HS-27A (cell line): ENCODE measurements at regions not wholly inside any gene's neighbourhood (a gene's known extent, or its start where the extent isn't known, plus 50 kb on each side); places are given as distances from the start of the nearest gene placed in this dataset.
"Not testable (repeated sequence)": the region's sequence is repeated elsewhere in the genome, so short reads cannot be mapped to it uniquely, and the experiment has no call there.

Experiments used
- DNase-seq: peaks from one replicate; pipeline ENCODE4 v3.0.0-alpha.2; 2012; ENCODE audit warnings: low read depth, missing footprints

DNA sequence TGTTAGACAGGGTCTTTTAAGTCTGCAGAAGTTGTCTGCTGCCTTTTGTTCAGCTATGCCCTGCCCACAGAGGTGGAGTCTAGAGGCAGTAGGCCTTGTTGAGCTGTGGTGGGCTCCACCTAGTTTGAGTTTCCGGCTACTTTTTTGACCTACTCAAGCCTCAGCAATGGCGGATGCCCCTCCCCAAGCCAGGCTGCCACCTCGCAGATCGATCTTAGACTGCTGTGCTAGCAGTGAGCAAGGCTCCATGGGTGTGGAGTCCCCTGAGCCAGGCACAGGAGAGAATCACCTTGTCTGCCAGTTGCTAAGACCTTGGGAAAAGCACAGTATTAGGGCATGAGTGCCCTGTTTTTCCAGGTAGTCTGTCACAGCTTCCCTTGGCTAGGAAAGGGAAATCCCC is 664.6 kb upstream of the DPPA4 start:
- DNase-seq, result not testable (repeated sequence)

DNA sequence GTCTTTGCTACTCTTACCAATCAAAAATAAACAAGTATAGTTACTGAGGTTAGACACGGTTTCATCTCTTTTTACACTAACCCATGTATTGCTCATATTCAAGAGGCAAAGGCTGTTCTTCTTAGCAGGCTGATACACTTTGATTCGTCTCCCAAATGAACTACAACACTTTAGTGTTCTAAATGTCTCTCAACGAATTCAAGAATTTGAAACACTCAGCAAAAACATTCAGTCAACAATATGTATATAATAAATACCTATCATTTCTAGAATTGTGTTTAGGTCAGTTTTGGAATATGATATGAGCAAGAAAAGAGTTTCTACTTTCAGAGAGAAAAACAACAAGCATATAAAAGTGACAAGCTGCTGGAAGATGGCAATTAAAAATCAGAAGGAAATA is 669.6 kb upstream of the DPPA4 start:
- no peak for DNase-seq

DNA sequence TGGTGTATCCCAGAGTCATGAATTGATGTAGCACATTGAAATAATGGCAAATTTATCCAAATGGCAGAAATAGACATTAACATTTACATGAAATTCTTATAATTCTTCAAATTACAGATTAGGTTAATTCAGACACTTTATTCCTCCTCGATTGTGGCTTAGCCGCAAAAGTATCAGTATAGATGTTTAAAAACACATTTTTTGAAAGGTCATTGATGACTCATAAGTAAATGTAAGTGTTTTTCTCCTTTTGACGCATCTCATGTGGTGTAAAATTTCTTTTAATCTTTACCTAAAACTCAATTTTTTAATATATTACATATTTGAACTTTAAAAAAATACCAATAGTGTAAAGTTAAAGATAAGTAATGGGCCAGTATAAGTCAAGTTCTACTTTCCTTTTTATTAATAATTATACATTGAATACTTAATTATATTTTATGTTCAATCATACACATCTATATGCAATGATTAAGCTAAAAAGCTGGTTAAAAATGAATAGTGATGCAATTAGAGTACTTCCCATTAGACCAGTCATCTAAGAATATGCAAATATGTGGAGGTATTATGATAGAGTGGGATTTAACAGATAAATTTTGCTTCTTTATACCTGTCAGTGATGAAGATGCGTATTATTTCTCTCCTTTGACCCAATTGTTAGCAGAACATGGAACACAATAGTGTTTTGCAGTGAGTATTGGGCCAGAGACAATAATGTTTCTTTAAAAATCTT is 678.1 kb upstream of the DPPA4 start:
- DNase-seq, result no peak

DNA sequence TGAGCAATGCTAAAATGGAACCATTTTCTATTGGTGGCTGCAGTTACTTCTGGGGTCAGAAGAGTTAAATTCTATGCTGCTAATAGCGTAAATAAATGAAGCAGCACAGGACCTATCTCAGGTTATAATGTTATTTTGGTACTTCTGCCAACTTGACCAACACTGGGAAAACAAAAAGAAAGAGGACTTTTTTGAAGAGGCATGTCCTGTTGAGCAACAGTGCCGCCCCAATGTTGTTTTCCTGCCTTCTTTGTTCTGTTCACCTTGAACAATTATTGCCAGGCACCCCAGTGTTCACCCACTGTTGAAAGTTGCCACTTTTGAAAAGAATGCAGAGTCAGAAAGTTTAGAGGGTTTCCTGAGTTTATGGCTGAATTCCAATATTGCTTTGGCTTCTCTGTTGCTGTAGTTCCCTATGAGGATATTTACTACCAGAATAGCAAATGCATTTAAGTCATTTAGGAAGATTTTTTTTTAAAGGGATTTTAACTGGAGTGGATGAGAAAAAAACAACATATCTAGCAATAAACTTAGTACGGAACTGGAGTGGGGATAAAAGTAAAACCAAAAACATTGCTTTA is 679.0 kb upstream of the DPPA4 start:
- DNase-seq, result no peak

DNA sequence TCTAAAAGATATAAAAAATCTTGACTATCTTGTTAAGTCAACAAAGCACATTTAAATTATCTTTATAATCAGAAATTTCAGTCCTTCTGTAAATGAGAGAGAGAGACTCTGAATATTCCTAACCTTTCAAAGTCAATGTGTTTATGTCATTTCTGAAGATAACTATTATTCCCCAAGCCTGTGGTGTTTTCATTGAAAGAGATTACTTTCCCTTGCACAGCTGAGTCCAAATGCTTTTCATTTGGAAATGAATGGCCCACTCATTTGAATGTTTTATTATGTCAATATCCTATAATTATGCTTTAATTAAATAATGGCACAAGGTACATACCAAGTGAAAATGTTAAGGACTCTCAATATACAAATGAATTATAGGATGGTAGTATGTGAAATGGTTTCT is 680.0 kb upstream of the DPPA4 start:
- no peak for DNase-seq

DNA sequence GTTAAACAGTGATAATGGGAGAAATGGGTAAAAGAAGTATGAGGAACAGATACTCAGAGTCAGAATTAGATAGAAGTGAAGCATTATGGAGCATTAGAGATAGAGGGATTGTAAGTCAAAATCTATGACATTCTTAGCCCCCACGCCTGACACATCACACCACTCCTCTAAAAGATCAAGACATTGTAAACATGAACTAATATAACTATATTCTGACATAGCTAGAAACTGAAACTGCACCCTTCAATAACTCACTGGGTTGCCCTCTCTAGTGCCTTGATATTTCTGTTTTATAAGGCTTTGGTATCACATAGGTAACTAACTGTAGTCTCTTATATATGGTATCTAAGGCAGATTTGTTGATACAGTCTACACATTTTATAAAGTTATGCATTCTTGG is 684.3 kb upstream of the DPPA4 start:
- DNase-seq, result no peak

DNA sequence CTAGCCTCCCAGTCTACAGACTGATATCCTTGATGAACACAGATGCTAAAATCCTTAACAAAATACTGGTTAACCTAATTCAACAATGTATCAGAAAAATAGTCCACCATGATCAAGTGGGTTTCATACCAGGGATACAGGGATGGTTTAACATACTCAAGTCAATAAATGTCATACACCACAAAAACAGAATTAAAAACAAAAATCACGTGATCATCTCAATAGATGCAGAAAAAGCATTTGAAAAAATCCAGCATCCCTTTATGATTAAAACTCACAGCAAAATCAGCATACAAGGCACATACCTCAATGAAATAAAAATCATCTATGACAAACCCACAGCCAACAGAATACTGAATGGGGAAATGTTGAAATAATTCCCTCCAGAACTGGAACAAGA is 685.7 kb upstream of the DPPA4 start:
- not testable (repeated sequence) for DNase-seq

DNA sequence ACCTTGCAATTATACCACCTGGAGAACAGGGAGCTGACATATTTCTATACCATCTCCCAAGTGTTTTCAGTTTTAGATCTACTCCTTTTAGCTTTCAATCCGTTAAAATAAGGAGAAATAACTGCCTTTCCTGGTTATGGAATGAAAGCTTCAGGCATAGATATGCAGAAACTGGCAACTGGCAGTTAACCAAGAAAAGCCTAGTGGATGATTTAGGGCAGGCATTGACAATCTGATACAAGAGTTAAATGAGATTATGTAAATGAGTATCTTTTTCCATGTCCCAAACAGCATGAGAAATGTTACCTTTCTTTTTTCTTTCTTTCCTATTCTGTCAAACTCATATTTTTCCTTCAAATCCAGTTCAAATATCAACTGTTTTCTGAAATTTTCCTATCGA is 689.1 kb upstream of the DPPA4 start:
- DNase-seq, result no peak

DNA sequence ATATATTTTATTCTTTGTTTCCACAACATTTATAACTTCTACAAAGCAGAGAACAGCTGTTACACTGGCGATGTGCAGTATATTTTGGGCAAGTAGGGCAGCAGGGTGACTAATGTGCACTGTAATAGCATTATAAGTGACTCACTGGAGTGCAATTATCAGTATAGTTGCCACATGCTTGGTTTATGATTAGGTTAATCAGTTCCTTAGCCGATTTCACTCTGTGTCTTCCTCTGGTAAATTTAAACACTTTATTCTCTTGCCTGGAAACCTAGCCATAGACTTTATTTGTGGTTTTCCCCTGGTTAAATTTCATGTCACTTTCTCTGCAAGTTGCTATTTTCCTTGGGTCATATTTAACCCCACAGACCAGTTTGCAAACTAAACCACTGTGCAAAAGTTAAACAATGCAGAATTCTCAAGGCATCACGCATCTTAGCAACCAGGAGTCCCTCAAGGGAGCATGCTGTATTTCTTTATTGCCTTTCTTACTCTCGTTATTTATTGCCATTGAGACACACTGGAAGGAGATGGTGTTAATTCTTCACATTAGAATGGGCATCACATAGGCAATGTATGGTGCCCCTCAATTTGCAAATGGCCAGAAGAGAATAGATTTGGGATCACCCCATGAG is 690.2 kb upstream of the DPPA4 start:
- peak; percentile 56 for DNase-seq

DNA sequence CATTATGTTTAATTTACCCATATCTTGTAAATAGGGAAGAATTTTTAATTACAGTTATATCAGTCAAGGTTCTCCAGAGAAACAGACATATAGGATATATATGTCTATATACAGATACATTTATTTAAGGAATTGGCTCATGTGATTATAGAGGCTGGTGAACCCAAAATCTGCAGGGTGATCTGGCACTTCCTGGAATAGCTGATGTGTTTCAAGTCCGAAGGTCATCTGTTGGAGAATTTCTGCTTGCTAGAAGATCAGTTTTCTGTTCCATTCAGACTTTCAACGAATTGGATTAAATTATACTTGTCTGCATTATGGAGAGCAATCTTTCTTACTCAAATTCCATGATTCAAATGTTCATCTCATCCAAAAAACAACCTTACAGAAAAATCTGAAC is 694.6 kb upstream of the DPPA4 start:
- no peak for DNase-seq

DNA sequence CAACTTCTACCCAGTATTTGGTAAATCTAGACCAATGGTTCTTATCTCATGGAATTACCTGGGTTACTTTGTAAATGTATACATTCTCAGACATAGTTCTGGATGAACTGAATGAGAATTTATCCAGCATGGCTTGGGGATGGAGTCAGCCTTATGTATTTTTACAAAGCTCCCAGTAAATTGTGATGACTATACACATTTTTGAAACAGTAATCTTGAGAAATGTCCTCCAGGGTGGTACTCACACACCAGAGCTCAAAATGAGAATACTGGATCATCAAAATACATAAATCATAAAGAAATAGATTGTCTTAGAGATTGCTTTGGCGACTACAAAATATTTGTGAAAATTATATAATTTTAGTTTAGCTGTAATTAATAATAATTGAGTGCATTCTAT is 722.1 kb upstream of the DPPA4 start:
- DNase-seq, result no peak

DNA sequence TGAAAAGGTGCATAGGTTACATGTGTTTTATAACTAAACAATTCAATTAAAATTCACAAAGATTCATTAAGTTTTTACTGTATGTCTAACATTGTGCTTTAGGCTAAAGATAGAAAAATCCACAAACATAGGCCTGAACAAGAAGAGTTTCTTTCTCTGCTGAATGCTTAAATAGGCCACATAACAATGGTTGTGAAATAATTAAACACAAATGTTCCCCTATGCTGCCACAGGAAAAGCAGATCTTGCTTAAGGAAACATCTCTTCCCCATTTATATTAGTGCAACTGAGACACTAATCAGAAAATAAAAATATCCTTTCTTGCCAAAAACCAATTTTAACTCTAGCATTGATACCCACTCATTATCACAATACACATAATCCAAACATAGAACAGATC is 725.4 kb upstream of the DPPA4 start:
- no peak for DNase-seq

DNA sequence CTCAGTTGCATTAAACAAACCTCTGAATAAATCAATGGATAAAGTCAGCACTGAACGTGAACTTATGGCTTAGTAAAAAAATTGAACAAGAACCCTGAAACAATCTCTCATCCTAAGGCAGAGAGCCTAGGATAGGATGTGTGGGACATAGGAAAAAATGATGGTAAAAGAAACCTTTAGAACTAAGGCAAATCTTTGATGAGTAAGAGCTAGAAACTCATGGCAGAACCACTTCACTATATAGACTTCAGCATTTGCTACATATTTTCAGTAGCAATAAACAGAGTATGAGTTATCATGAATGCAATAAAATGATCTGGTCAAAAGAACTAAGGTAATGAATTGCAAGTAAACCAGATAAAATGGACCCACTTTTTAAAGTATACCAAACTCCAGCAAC is 725.8 kb upstream of the DPPA4 start:
- no peak for DNase-seq

DNA sequence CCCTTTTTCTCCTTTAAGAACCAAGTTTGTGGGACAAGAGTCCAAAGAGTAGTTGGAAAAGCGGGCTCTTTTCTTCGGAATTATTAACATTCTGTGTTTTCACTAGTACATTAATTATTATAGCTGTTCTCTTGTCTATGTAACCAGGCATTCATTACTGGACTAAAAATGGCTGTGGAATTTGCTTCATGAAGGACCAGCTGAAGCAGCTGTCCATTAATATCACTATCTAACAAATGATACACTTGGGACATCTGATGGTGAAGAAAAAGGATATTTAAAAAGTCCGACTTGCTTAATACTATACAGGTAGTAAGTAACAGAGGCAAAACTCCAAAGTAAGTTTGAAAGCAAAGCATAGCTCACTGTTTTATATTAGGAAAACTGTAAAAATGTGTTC is 728.9 kb upstream of the DPPA4 start:
- no peak for DNase-seq

DNA sequence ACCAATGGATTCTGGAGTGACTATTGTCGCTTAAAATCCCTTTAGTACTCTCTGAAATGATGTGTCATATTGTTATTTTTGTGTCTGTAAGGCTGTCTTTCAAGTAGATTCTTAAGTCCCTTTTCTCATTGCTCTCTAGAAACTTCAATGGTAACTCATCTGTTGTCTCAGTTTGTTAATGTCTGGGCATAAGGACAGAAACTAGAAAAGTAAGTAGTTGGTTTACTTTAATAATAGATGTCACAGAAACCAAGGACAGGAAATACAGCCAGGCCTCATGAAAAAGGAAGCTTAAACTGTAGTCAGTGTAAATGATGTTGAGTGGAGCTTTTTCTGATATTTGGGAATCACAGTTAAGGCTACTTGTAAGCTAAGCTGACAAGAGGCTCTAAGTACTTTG is 730.2 kb upstream of the DPPA4 start:
- no peak for DNase-seq

DNA sequence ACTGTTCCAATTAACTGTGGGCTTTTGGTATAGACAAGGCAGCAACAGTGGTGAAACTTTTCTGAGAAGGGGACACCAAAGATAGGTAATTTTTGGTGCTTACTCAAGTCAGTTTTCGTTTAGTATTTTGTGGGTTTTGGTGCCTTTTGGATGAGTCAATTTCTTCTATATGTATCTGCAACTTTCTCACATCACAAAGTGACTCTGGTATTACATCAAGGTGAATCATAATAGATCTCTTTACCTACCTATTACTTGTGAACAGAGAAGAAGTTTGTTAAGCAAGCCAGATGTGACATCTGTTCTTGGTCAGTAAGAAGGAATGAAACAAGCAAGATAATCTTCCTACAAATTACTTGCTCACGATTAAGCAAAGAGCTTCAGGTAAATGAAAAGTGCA is 732.4 kb upstream of the DPPA4 start:
- DNase-seq, result no peak

DNA sequence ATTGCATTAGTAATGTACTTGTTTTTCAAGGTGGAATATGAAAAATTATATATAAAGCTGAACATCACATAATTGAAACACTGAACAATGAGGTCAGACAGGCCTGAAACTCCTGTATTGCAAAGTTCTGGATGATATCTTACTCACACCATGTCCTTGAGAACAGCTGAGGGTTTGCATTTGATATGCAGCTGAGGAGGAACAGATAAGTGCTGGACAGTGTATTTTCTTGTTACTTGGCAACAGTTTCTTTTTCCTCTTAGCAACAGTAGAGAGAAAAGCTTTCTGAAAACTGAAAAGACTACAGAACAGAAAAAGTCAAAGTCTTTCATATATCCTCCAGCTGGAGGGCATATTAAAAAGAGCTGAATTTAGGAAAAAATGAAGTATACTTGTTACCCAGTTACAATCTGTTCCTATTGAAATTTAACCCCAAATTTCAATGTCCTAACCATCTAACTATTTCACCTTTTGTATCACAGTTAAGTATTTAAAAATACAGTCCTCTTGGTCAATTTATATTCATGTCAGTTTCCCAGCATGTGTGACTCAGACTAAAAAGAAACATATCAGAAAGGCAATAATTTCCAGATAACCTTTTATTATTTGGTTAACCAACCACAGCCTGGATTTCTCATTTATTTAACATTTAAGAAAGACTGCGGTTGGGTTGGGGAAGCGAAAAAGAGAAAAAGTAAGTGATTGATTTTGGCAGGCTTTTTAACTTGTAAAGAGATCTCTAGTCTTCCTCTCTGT is 733.0 kb upstream of the DPPA4 start:
- DNase-seq, result no peak

DNA sequence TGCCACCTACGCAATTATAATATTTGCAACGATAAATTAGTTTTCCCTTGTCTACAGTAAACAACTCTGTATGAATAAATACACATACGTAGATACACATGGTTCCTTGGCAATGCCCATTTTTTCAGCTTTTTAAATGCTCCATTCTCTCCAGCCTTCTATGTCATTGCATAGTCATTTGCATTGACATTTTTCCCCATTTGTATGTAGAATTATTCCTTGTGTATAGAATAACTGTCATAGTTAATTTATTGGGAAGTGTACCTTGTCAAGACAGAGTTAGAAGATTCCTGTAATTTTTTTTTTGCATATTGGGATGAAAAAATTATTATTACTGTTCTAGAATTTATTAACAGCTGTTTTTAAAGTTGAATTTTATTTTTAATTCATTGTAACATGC is 736.7 kb upstream of the DPPA4 start:
- DNase-seq, result no peak

DNA sequence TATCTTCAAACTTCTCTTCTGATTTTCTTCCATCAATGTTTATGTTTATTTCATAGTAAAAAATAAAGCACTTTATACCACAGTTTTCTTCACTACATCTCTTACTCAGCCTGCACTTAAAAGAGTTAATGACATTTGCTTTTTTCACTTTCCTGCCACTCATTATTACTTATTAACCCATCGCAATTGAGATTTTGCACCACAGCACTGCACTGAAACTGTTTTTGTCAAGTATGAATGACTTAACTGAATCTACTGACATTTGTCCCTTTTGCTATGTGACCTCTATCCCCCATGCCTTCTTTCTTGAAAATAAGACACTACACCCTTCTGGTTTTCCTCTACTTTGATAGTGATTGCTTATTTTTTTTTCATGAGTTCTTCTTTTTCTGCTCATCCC is 739.7 kb upstream of the DPPA4 start:
- no peak for DNase-seq

DNA sequence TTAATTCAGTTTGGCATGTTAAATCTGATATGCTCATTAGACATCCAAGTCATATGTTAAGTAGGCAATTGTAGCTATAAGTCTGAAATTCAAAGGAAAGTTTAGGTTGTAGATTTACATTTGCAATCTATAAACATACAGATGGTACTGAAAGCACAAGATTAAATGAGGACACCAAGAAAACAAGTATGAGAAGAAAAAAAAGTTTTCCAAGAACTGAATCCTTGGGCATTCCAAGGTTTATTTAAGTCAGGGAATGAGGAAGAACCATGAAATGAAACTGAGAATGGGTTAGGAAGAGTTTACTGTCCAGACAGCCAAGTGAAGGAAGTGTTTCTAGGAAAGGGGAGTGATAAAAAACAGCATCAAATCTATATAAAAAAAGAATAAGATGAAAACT is 756.1 kb upstream of the DPPA4 start:
- DNase-seq, result no peak

DNA sequence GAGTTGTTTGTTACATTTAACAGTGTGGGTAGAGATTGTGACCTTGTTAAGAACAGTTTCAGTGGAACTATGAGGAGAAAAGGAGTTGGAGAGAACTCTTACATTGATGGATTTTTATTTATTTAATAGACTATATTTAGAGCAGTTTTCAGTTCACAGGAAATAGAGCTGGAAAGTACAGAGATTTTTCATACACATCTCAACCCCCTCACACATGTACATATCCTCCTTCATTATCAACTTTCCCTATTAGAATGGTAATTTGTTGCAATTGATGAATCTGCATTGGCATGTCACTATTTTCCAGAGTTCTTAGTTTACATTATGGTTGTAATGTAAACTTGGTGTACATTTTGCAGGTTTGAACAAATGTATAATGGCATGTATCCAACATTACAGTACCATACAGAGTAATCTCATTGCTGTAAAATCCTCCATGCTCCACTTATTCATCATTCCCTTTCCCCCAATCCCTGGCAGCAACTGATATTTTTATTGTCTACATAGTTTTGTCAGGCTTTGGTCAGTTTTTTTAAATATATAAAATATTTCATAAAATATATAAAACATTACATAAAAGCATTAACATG is 756.6 kb upstream of the DPPA4 start:
- DNase-seq, result no peak

DNA sequence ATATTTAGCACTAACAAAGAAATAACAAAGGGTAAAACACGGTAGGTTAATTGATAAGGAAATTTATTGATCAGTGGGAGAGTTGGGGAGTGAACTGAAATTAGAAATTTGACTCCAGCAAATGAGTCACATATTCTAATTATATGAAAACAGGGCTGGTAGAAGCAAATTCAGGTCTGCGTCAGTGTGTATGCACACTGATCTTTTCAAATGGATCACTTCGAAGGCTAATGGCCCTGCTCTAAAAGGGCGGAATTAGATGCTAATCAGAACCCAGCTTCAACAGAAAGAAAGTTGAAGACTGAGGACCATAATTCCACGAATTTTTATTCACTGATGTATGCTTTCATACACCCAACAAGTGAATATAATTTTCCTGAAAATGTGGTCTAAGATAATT is 762.4 kb upstream of the DPPA4 start:
- DNase-seq, result no peak

DNA sequence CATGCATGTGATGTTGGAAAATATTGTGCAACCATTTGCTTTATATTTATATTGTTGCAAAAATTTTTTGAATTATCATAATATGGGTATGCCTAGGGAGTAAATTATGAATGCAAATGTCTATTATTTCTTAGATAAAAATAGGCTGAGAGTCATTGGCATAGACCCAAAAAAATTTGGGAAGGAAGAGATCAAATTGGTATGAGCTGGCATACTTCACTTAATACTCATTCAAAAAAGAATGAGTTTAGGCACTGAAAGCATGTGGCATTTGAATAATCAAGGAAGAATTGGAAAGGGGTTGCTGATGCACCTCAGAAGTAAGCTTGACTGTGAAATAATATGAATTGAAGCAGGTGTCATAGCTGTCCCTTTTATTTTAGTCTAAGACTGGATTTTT is 764.0 kb upstream of the DPPA4 start:
- DNase-seq, result peak; percentile 71
